ENCODE measurements at regions not wholly inside any gene's neighbourhood (a gene's known extent, or its start where the extent isn't known, plus 50 kb on each side); places are given as distances from the start of the nearest gene placed in this dataset.

- DNase-seq (ENCODE audit: low read depth in 1 of 2, low spot score in 1 of 2) = no peak
- TF ChIP-seq JUND (IDR thresholded peaks at IDR 0.05; ENCODE audit: low read depth) = no peak
- in situ Hi-C loops (cut with HindIII; ENCODE audit: low pct_unique_long_range_greater_than_20kb, low sequenced_read_pairs) = no loop called here
Observed at GRCh38 chr5:106962464-106963230, 708.1 kb downstream of the EFNA5 start.

- no peak for DNase-seq (ENCODE audit: low read depth in 1 of 2, low spot score in 1 of 2)
- in situ Hi-C loops (cut with HindIII; ENCODE audit: low pct_unique_long_range_greater_than_20kb, low sequenced_read_pairs) = no loop called here
- no peak for TF ChIP-seq JUND (IDR thresholded peaks at IDR 0.05; ENCODE audit: low read depth)
Observed at GRCh38 chr5:106959387-106959786, 711.4 kb downstream of the EFNA5 start.

- no peak for DNase-seq (ENCODE audit: low read depth in 1 of 2, low spot score in 1 of 2)
- in situ Hi-C loops (cut with HindIII; ENCODE audit: low pct_unique_long_range_greater_than_20kb, low sequenced_read_pairs) = no loop called here
- TF ChIP-seq JUND (IDR thresholded peaks at IDR 0.05; ENCODE audit: low read depth) = no peak
Observed at GRCh38 chr5:106957336-106957735, 713.4 kb downstream of the EFNA5 start.

- no peak for TF ChIP-seq JUND (IDR thresholded peaks at IDR 0.05; ENCODE audit: low read depth)
- DNase-seq (ENCODE audit: low read depth in 1 of 2, low spot score in 1 of 2) = no peak
- in situ Hi-C loops (cut with HindIII; ENCODE audit: low pct_unique_long_range_greater_than_20kb, low sequenced_read_pairs) = no loop called here
Observed at GRCh38 chr5:106956886-106957285, 713.9 kb downstream of the EFNA5 start.

GRCh38 chr5:106956187-106956586 lies 714.5 kb downstream of the EFNA5 start:
- no peak for DNase-seq (ENCODE audit: low read depth in 1 of 2, low spot score in 1 of 2)
- in situ Hi-C loops (cut with HindIII; ENCODE audit: low pct_unique_long_range_greater_than_20kb, low sequenced_read_pairs) = no loop called here
- no peak for TF ChIP-seq JUND (IDR thresholded peaks at IDR 0.05; ENCODE audit: low read depth)

- no peak for DNase-seq (ENCODE audit: low read depth in 1 of 2, low spot score in 1 of 2)
- TF ChIP-seq JUND (IDR thresholded peaks at IDR 0.05; ENCODE audit: low read depth) = no peak
- in situ Hi-C loops (cut with HindIII; ENCODE audit: low pct_unique_long_range_greater_than_20kb, low sequenced_read_pairs) = no loop called here
Observed at GRCh38 chr5:106940986-106941385, 729.8 kb downstream of the EFNA5 start.

GRCh38 chr5:106940301-106940846 lies 730.4 kb downstream of the EFNA5 start:
- no peak for TF ChIP-seq JUND (IDR thresholded peaks at IDR 0.05; ENCODE audit: low read depth)
- DNase-seq (ENCODE audit: low read depth in 1 of 2, low spot score in 1 of 2) = no peak
- in situ Hi-C loops (cut with HindIII; ENCODE audit: low pct_unique_long_range_greater_than_20kb, low sequenced_read_pairs) = no loop called here

- DNase-seq (ENCODE audit: low read depth in 1 of 2, low spot score in 1 of 2) = no peak
- no peak for TF ChIP-seq JUND (IDR thresholded peaks at IDR 0.05; ENCODE audit: low read depth)
- in situ Hi-C loops (cut with HindIII; ENCODE audit: low pct_unique_long_range_greater_than_20kb, low sequenced_read_pairs) = no loop called here
Observed at GRCh38 chr5:106923409-106923808, 747.3 kb downstream of the EFNA5 start.

- DNase-seq (ENCODE audit: low read depth in 1 of 2, low spot score in 1 of 2) = no peak
- in situ Hi-C loops (cut with HindIII; ENCODE audit: low pct_unique_long_range_greater_than_20kb, low sequenced_read_pairs) = no loop called here
- TF ChIP-seq JUND (IDR thresholded peaks at IDR 0.05; ENCODE audit: low read depth) = no peak
Observed at GRCh38 chr5:106921567-106921966, 749.2 kb downstream of the EFNA5 start.

GRCh38 chr5:106910486-106910885 lies 760.3 kb downstream of the EFNA5 start:
- no peak for TF ChIP-seq JUND (IDR thresholded peaks at IDR 0.05; ENCODE audit: low read depth)
- DNase-seq (ENCODE audit: low read depth in 1 of 2, low spot score in 1 of 2) = no peak
- in situ Hi-C loops (cut with HindIII; ENCODE audit: low pct_unique_long_range_greater_than_20kb, low sequenced_read_pairs) = no loop called here

- TF ChIP-seq JUND (IDR thresholded peaks at IDR 0.05; ENCODE audit: low read depth) = no peak
- no peak for DNase-seq (ENCODE audit: low read depth in 1 of 2, low spot score in 1 of 2)
- in situ Hi-C loops (cut with HindIII; ENCODE audit: low pct_unique_long_range_greater_than_20kb, low sequenced_read_pairs) = no loop called here
Observed at GRCh38 chr5:106909716-106910115, 761.0 kb downstream of the EFNA5 start.

- no peak for DNase-seq (ENCODE audit: low read depth in 1 of 2, low spot score in 1 of 2)
- no peak for TF ChIP-seq JUND (IDR thresholded peaks at IDR 0.05; ENCODE audit: low read depth)
- in situ Hi-C loops (cut with HindIII; ENCODE audit: low pct_unique_long_range_greater_than_20kb, low sequenced_read_pairs) = no loop called here
Observed at GRCh38 chr5:106907979-106908378, 762.8 kb downstream of the EFNA5 start.

GRCh38 chr5:106906199-106906598 lies 764.5 kb downstream of the EFNA5 start:
- DNase-seq (ENCODE audit: low read depth in 1 of 2, low spot score in 1 of 2) = no peak
- in situ Hi-C loops (cut with HindIII; ENCODE audit: low pct_unique_long_range_greater_than_20kb, low sequenced_read_pairs) = no loop called here
- TF ChIP-seq JUND (IDR thresholded peaks at IDR 0.05; ENCODE audit: low read depth) = no peak

- no peak for TF ChIP-seq JUND (IDR thresholded peaks at IDR 0.05; ENCODE audit: low read depth)
- in situ Hi-C loops (cut with HindIII; ENCODE audit: low pct_unique_long_range_greater_than_20kb, low sequenced_read_pairs) = no loop called here
- DNase-seq (ENCODE audit: low read depth in 1 of 2, low spot score in 1 of 2) = no peak
Observed at GRCh38 chr5:106894964-106895363, 775.8 kb downstream of the EFNA5 start.
